ENCODE measurements at regions not wholly inside any gene's neighbourhood (a gene's known extent, or its start where the extent isn't known, plus 50 kb on each side); places are given as distances from the start of the nearest gene placed in this dataset.

GRCh38 chr1:218990019-218990418 is 183.7 kb upstream of the LYPLAL1 start:
- Mint-ChIP-seq H3K36me3 (ENCODE audit: insufficient read depth, unreplicated experiment) (no peaks in the 10 kb centered on the region), H3K4me3 (ENCODE audit: unreplicated experiment) (no peak overlapping the region)

GRCh38 chr1:218991089-218991488 is 182.6 kb upstream of the LYPLAL1 start:
- Mint-ChIP-seq H3K36me3 (ENCODE audit: insufficient read depth, unreplicated experiment) (no peaks in the 10 kb centered on the region), H3K27me3 (ENCODE audit: insufficient read depth, unreplicated experiment) (no peaks in the 10 kb centered on the region), H3K4me1 (ENCODE audit: low read depth, unreplicated experiment) (no peaks in the 10 kb centered on the region), H3K4me3 (ENCODE audit: unreplicated experiment) (no peak overlapping the region), H3K9me3 (ENCODE audit: unreplicated experiment) (no peaks in the 10 kb centered on the region), H3K27ac (ENCODE audit: unreplicated experiment) (no peak overlapping the region)
- ChIA-PET POLR2A (interaction anchor here (0.6 kb wide), 1 partner anchor 211 kb away, joined by 3 read pairs; no protein-coding TSS in a partner anchor), CTCF (no interaction called here)
- Histone ChIP-seq H3K27me3 (replicated peaks; ENCODE audit: control insufficient read depth, insufficient read depth, low read length) (no peaks in the 10 kb centered on the region), H3K36me3 (ENCODE audit: control insufficient read depth, insufficient read depth, low read length) (no peaks in the 10 kb centered on the region), H3K4me1 (no peaks in the 10 kb centered on the region), H3K9me3 (no peaks in the 10 kb centered on the region; the same call in 1 of the 2 replicates), H3K4me3 (ENCODE audit: low read depth, low read length) (no peak overlapping the region)
- no TSS peak for BruUV-seq (replicated peaks)
- TF ChIP-seq CTCF (IDR thresholded peaks at IDR 0.05; ENCODE audit: insufficient read depth in 1 of 2, low read depth in 1 of 2, low read length in 1 of 2, severe bottlenecking in 1 of 2, unreplicated experiment in 1 of 2), result no peak
- intact Hi-C loops (cut with micrococcal nuclease; ENCODE audit: unreplicated experiment), result no loop called here
- no peak for DNase-seq

More at GRCh38 chr1:218990019-218990418, 183.7 kb upstream of the LYPLAL1 start:
- intact Hi-C loops (cut with micrococcal nuclease; ENCODE audit: unreplicated experiment), result no loop called here
- Mint-ChIP-seq H3K27ac (ENCODE audit: unreplicated experiment) (no peak overlapping the region), H3K4me1 (ENCODE audit: low read depth, unreplicated experiment) (no peaks in the 10 kb centered on the region), H3K9me3 (ENCODE audit: unreplicated experiment) (no peaks in the 10 kb centered on the region), H3K27me3 (ENCODE audit: insufficient read depth, unreplicated experiment) (no peaks in the 10 kb centered on the region)
- H3K36me3 ChIP-seq (ENCODE audit: control insufficient read depth, insufficient read depth, low read length), result no peaks in the 10 kb centered on the region
- no peaks in the 10 kb centered on the region for H3K4me1 ChIP-seq
- H3K4me3 ChIP-seq (ENCODE audit: low read depth, low read length), result no peak overlapping the region
- H3K9me3 ChIP-seq, result no peaks in the 10 kb centered on the region; the same call in 1 of the 2 replicates
- CTCF ChIA-PET, result no interaction called here
- no peak for DNase-seq
- no peaks in the 10 kb centered on the region for H3K27me3 ChIP-seq (replicated peaks; ENCODE audit: control insufficient read depth, insufficient read depth, low read length)
- TF ChIP-seq CTCF (IDR thresholded peaks at IDR 0.05; ENCODE audit: insufficient read depth in 1 of 2, low read depth in 1 of 2, low read length in 1 of 2, severe bottlenecking in 1 of 2, unreplicated experiment in 1 of 2), result no peak
- BruUV-seq (replicated peaks), result no TSS peak
- POLR2A ChIA-PET, result no interaction called here

- no peaks in the 10 kb centered on the region for H3K4me1 Mint-ChIP-seq (ENCODE audit: low read depth, unreplicated experiment)
- H3K36me3 Mint-ChIP-seq (ENCODE audit: insufficient read depth, unreplicated experiment), result no peaks in the 10 kb centered on the region
- Histone ChIP-seq H3K4me3 (ENCODE audit: low read depth, low read length) (no peak overlapping the region), H3K9me3 (no peaks in the 10 kb centered on the region), H3K4me1 (no peaks in the 10 kb centered on the region), H3K27me3 (replicated peaks; ENCODE audit: control insufficient read depth, insufficient read depth, low read length) (no peaks in the 10 kb centered on the region), H3K36me3 (ENCODE audit: control insufficient read depth, insufficient read depth, low read length) (no peaks in the 10 kb centered on the region)
- ChIA-PET CTCF (no interaction called here), POLR2A (no interaction called here)
- H3K9me3 Mint-ChIP-seq (ENCODE audit: unreplicated experiment), result no peaks in the 10 kb centered on the region
- H3K27me3 Mint-ChIP-seq (ENCODE audit: insufficient read depth, unreplicated experiment), result no peaks in the 10 kb centered on the region
- no peak overlapping the region for H3K27ac Mint-ChIP-seq (ENCODE audit: unreplicated experiment)
- TF ChIP-seq CTCF (IDR thresholded peaks at IDR 0.05; ENCODE audit: insufficient read depth in 1 of 2, low read depth in 1 of 2, low read length in 1 of 2, severe bottlenecking in 1 of 2, unreplicated experiment in 1 of 2), result no peak
- H3K4me3 Mint-ChIP-seq (ENCODE audit: unreplicated experiment), result no peak overlapping the region
- DNase-seq, result no peak
- BruUV-seq (replicated peaks), result no TSS peak
- intact Hi-C loops (cut with micrococcal nuclease; ENCODE audit: unreplicated experiment), result no loop called here
Observed at GRCh38 chr1:218994615-218995014, 179.1 kb upstream of the LYPLAL1 start.
